ENCODE measurements at regions not wholly inside any gene's neighbourhood (a gene's known extent, or its start where the extent isn't known, plus 50 kb on each side); places are given as distances from the start of the nearest gene placed in this dataset.

DNA sequence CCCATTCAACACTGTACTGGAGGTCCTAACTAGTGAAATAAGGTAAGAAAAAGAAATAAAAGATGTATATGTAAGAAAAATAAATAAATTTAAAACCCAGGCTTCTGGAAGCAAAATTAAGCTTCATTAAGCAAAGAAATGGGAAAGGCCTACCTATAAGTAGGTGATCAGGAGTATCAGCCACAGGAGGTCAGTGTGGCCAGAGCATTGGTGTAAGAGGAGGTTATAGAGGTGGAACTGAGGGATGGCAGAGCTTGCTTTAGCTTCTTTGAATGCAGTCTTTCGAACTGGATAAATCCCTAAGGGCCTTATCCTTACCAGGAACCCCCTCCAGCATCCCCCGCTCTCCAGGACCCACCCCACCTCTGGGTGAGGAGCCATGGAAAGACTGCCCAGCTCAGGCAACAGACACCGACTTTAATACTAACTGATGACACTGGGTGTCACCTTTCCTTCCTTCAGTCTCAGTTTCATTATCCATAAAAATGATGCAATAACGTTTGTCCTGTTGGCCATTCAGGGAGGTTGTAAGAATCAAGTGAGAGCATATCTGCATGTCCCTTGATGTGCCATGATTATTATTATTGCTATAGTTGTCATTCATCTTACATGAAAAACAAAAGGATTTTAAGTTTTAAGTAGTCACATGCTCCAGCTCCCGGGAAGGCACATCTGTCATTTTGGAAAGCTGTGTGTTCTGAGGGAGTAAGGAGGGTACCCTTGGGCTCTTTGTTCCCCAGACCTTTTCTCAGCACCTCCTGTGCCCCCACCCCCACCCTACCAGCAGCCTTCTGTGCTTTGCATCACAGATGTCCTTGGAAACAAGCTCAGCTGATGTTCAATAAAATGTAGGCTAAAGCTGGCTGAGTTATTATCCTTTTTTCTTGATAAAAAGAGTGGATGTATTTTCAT, 50.8 kb upstream of the CTNNA1 start:
- TF ChIP-seq SUZ12 (IDR thresholded peaks at IDR 0.05; ENCODE audit: extremely low read depth, insufficient read depth, insufficient read length) (no peak), YY1 (IDR thresholded peaks at IDR 0.05; ENCODE audit: insufficient read depth, insufficient read length) (no peak), ZNF274 (IDR thresholded peaks at IDR 0.05; ENCODE audit: low read depth, low read length) (no peak)
- Histone ChIP-seq H3K4me1 (ENCODE audit: insufficient read depth, insufficient read length) (peaks cover 3% of the 10 kb centered on the region), H3K4me3 (ENCODE audit: insufficient read length, low read depth) (no peak overlapping the region), H3K36me3 (ENCODE audit: insufficient read depth, insufficient read length, low read length) (no peaks in the 10 kb centered on the region), H3K9ac (ENCODE audit: insufficient read length, low read depth) (no peak overlapping the region), H3K27me3 (ENCODE audit: insufficient read depth, insufficient read length) (no peaks in the 10 kb centered on the region), H3K9me3 (ENCODE audit: insufficient read depth, low read length) (no peaks in the 10 kb centered on the region)
- no peak for DNase-seq (ENCODE audit: low read depth, low spot score)

DNA sequence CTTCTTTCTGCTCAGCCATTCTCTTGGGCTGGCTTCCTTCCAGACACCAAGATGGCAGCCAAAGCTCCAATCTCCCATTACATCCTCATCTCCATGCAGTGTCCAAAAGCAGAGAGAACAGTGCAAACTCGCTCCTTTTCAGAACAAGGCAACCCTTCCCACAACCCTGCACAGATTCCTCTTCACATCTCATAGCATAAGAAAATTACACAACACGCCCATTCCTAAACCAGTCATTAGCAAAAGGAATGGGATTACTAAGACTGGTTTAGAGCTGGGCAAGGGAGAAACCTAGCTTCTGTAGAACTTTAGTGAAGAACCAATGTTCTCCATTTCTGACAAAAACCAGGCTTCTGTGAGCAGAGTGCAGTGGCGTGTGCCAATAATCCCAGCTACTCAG, 51.5 kb upstream of the CTNNA1 start:
- Histone ChIP-seq H3K9ac (ENCODE audit: insufficient read length, low read depth) (no peak overlapping the region), H3K36me3 (ENCODE audit: insufficient read depth, insufficient read length, low read length) (no peaks in the 10 kb centered on the region), H3K9me3 (ENCODE audit: insufficient read depth, low read length) (no peaks in the 10 kb centered on the region), H3K4me3 (ENCODE audit: insufficient read length, low read depth) (no peak overlapping the region), H3K27me3 (ENCODE audit: insufficient read depth, insufficient read length) (no peaks in the 10 kb centered on the region), H3K4me1 (ENCODE audit: insufficient read depth, insufficient read length) (no peaks in the 10 kb centered on the region)
- TF ChIP-seq YY1 (IDR thresholded peaks at IDR 0.05; ENCODE audit: insufficient read depth, insufficient read length), result no peak
- TF ChIP-seq SUZ12 (IDR thresholded peaks at IDR 0.05; ENCODE audit: extremely low read depth, insufficient read depth, insufficient read length), result no peak
- TF ChIP-seq ZNF274 (IDR thresholded peaks at IDR 0.05; ENCODE audit: low read depth, low read length), result no peak
- DNase-seq (ENCODE audit: low read depth, low spot score), result no peak

GRCh38 chr5:138700581-138701362, 52.5 kb upstream of the CTNNA1 start:
- DNase-seq (ENCODE audit: low read depth, low spot score), result no peak
- no peaks in the 10 kb centered on the region for H3K4me1 ChIP-seq (ENCODE audit: insufficient read depth, insufficient read length)
- TF ChIP-seq SUZ12 (IDR thresholded peaks at IDR 0.05; ENCODE audit: extremely low read depth, insufficient read depth, insufficient read length), result no peak
- no peak for TF ChIP-seq ZNF274 (IDR thresholded peaks at IDR 0.05; ENCODE audit: low read depth, low read length)
- TF ChIP-seq YY1 (IDR thresholded peaks at IDR 0.05; ENCODE audit: insufficient read depth, insufficient read length), result no peak
- no peak overlapping the region for H3K4me3 ChIP-seq (ENCODE audit: insufficient read length, low read depth)
- no peaks in the 10 kb centered on the region for H3K36me3 ChIP-seq (ENCODE audit: insufficient read depth, insufficient read length, low read length)
- no peaks in the 10 kb centered on the region for H3K9me3 ChIP-seq (ENCODE audit: insufficient read depth, low read length)
- no peak overlapping the region for H3K9ac ChIP-seq (ENCODE audit: insufficient read length, low read depth)
- H3K27me3 ChIP-seq (ENCODE audit: insufficient read depth, insufficient read length), result no peaks in the 10 kb centered on the region

DNA sequence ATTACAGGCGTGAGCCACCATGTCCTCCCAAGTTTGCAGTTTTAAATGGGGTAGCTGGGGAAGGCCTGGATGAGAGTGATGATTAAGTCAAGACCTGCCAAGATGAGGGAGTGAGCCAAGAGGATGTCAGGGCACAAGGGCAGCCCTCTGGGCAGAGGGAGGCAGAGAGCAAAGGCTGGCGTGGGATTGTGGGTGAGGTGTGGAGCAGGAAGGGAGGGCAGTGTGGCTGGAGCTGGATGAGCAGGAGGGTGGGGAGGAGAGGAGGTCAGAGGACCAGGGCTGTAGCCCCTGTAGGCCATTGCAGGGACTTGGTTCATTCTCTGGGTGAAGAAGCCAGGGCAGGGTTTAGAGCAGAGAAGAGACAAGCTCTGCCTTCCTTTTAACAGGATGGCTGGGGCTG, 53.7 kb upstream of the CTNNA1 start:
- Histone ChIP-seq H3K9ac (ENCODE audit: insufficient read length, low read depth) (no peak overlapping the region), H3K4me3 (ENCODE audit: insufficient read length, low read depth) (no peak overlapping the region), H3K4me1 (ENCODE audit: insufficient read depth, insufficient read length) (no peaks in the 10 kb centered on the region), H3K9me3 (ENCODE audit: insufficient read depth, low read length) (no peaks in the 10 kb centered on the region), H3K27me3 (ENCODE audit: insufficient read depth, insufficient read length) (no peaks in the 10 kb centered on the region), H3K36me3 (ENCODE audit: insufficient read depth, insufficient read length, low read length) (no peaks in the 10 kb centered on the region)
- no peak for DNase-seq (ENCODE audit: low read depth, low spot score)
- TF ChIP-seq YY1 (IDR thresholded peaks at IDR 0.05; ENCODE audit: insufficient read depth, insufficient read length) (no peak), SUZ12 (IDR thresholded peaks at IDR 0.05; ENCODE audit: extremely low read depth, insufficient read depth, insufficient read length) (no peak), ZNF274 (IDR thresholded peaks at IDR 0.05; ENCODE audit: low read depth, low read length) (no peak)

GRCh38 chr5:138698713-138699112, 54.5 kb upstream of the CTNNA1 start:
- H3K36me3 ChIP-seq (ENCODE audit: insufficient read depth, insufficient read length, low read length), result no peaks in the 10 kb centered on the region
- H3K4me1 ChIP-seq (ENCODE audit: insufficient read depth, insufficient read length), result no peaks in the 10 kb centered on the region
- no peak overlapping the region for H3K4me3 ChIP-seq (ENCODE audit: insufficient read length, low read depth)
- no peaks in the 10 kb centered on the region for H3K27me3 ChIP-seq (ENCODE audit: insufficient read depth, insufficient read length)
- TF ChIP-seq YY1 (IDR thresholded peaks at IDR 0.05; ENCODE audit: insufficient read depth, insufficient read length), result no peak
- TF ChIP-seq SUZ12 (IDR thresholded peaks at IDR 0.05; ENCODE audit: extremely low read depth, insufficient read depth, insufficient read length), result no peak
- TF ChIP-seq ZNF274 (IDR thresholded peaks at IDR 0.05; ENCODE audit: low read depth, low read length), result no peak
- no peak for DNase-seq (ENCODE audit: low read depth, low spot score)
- H3K9ac ChIP-seq (ENCODE audit: insufficient read length, low read depth), result no peak overlapping the region
- H3K9me3 ChIP-seq (ENCODE audit: insufficient read depth, low read length), result no peaks in the 10 kb centered on the region

DNA sequence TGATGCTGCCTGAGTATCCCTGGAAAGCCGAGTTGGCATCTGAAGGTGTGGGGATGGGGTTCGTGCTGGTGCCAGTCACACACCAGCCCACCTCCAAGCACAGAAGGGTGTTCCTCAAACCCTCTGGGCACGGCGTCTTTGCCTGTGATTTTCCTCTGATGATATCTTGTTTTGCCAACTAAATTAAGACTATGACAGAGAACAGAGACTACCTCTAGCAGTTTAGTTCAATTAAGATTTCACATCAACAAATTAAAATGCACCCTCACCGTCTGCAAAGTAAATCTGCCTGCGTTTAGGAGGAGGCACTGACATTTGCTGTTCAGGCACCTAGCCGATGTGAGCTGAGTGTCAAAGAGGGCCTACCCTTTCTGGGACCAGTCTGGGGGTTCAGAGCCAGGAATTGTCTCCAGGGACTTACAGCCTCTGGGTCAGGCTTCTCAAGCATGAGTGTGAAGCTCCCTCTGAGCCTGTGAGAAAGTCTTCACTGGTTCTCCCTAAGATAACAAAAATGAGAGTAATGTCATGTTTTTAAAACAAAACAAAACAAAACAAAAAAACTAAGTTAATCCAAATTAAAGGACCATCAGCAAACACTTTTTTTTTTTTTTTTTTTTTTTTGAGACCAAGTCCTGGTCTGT, 55.4 kb upstream of the CTNNA1 start:
- Histone ChIP-seq H3K27me3 (ENCODE audit: insufficient read depth, insufficient read length) (no peaks in the 10 kb centered on the region), H3K36me3 (ENCODE audit: insufficient read depth, insufficient read length, low read length) (no peaks in the 10 kb centered on the region), H3K9me3 (ENCODE audit: insufficient read depth, low read length) (no peaks in the 10 kb centered on the region), H3K9ac (ENCODE audit: insufficient read length, low read depth) (no peak overlapping the region), H3K4me1 (ENCODE audit: insufficient read depth, insufficient read length) (no peaks in the 10 kb centered on the region), H3K4me3 (ENCODE audit: insufficient read length, low read depth) (no peak overlapping the region)
- no peak for DNase-seq (ENCODE audit: low read depth, low spot score)
- TF ChIP-seq ZNF274 (IDR thresholded peaks at IDR 0.05; ENCODE audit: low read depth, low read length), result no peak
- TF ChIP-seq SUZ12 (IDR thresholded peaks at IDR 0.05; ENCODE audit: extremely low read depth, insufficient read depth, insufficient read length), result no peak
- TF ChIP-seq YY1 (IDR thresholded peaks at IDR 0.05; ENCODE audit: insufficient read depth, insufficient read length), result no peak

Measured in NT2/D1 (cell line).